ENCODE measurements at regions not wholly inside any gene's neighbourhood (a gene's known extent, or its start where the extent isn't known, plus 50 kb on each side); places are given as distances from the start of the nearest gene placed in this dataset.

DNA sequence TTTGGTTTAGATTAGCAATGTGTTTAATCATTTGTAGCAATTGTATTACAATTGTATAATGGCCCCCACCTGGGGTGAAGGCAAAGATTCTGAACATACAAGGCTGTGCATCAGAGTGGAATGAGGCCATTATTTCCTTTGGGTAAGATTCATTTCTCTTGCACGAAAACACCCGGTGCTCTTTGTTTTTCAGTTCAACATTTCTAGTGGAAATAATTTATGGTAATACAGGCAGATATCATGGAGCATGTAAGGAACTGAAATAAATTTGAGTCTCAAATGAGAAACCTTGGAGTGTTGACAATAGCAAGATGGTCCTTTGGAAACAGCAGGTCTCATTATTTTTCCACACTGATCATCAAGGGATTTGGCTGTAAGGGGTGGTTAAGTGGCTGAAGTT, 475.9 kb downstream of the GABRG2 start:
- no peak overlapping the region for H3K4me3 ChIP-seq
- H3K27me3 ChIP-seq = no peaks in the 10 kb centered on the region
- no peaks in the 10 kb centered on the region for H3K36me3 ChIP-seq
- no peak overlapping the region for H3K27ac ChIP-seq
- DNase-seq = no peak
- no peaks in the 10 kb centered on the region for H3K4me1 ChIP-seq
- H3K9me3 ChIP-seq = no peaks in the 10 kb centered on the region
- TF ChIP-seq, protein P1, sequence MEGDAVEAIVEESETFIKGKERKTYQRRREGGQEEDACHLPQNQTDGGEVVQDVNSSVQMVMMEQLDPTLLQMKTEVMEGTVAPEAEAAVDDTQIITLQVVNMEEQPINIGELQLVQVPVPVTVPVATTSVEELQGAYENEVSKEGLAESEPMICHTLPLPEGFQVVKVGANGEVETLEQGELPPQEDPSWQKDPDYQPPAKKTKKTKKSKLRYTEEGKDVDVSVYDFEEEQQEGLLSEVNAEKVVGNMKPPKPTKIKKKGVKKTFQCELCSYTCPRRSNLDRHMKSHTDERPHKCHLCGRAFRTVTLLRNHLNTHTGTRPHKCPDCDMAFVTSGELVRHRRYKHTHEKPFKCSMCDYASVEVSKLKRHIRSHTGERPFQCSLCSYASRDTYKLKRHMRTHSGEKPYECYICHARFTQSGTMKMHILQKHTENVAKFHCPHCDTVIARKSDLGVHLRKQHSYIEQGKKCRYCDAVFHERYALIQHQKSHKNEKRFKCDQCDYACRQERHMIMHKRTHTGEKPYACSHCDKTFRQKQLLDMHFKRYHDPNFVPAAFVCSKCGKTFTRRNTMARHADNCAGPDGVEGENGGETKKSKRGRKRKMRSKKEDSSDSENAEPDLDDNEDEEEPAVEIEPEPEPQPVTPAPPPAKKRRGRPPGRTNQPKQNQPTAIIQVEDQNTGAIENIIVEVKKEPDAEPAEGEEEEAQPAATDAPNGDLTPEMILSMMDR (IDR thresholded peaks at IDR 0.05) = no peak

- no peak for TF ChIP-seq POLR2A (IDR thresholded peaks at IDR 0.05)
- TF ChIP-seq, protein P1 (IDR thresholded peaks at IDR 0.05) = no peak
- Histone ChIP-seq H3K9me3 (no peaks in the 10 kb centered on the region), H3K4me3 (no peak overlapping the region), H3K4me1 (no peaks in the 10 kb centered on the region), H3K27ac (no peak overlapping the region), H3K36me3 (no peaks in the 10 kb centered on the region), H3K27me3 (no peaks in the 10 kb centered on the region)
- DNase-seq = no peak
Measured at GRCh38 chr5:162544905-162545304, 477.3 kb downstream of the GABRG2 start.

DNA sequence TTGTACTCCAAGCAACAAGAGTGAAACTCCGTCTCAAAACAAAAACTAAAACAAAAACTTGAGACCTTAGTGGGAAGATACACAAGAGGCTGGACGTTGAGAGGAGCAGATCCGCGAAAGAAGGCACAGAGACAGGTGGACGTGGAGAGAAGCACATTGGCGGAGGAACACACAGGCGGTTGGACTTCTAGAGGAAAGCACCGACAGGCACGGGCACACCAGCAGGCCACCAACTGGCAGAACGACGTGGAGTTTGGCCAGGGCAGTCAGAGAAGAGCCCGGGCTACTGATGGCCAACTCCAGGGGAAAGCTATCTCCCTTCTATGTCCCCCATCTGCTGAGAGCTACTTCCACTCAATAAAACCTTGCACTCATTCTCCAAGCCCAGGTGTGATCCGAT, 482.7 kb downstream of the GABRG2 start:
- no peak for TF ChIP-seq POLR2A (IDR thresholded peaks at IDR 0.05)
- TF ChIP-seq, protein P1 (IDR thresholded peaks at IDR 0.05) = no peak
- no peak overlapping the region for H3K4me3 ChIP-seq
- no peaks in the 10 kb centered on the region for H3K4me1 ChIP-seq
- no peaks in the 10 kb centered on the region for H3K9me3 ChIP-seq
- H3K36me3 ChIP-seq = no peaks in the 10 kb centered on the region
- H3K27me3 ChIP-seq = no peaks in the 10 kb centered on the region
- no peak overlapping the region for H3K27ac ChIP-seq
- DNase-seq = no peak

DNA sequence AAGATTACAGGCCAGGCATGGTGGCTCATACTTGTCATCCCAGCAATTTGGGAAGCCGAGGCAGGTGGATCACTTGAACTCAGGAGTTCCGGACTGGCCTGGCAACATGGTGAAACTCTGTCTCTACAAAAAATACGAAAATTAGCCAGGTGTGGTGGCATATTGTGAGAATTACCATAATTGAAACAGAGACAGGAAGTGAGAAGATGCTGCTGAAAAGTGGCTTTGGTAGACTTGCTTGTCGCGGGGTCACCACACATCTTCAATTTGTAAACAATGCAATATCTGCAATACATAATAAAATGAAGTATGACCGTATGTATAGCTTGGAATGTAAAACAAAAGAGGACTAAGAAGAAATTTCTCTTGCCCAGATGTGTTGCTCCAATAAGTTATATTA, 490.5 kb downstream of the GABRG2 start:
- Histone ChIP-seq H3K27ac (no peak overlapping the region), H3K36me3 (no peaks in the 10 kb centered on the region), H3K4me3 (no peak overlapping the region), H3K9me3 (no peaks in the 10 kb centered on the region), H3K4me1 (no peaks in the 10 kb centered on the region), H3K27me3 (no peaks in the 10 kb centered on the region)
- DNase-seq = no peak
- TF ChIP-seq, protein P1 (IDR thresholded peaks at IDR 0.05) = no peak
- TF ChIP-seq POLR2A (IDR thresholded peaks at IDR 0.05) = no peak

DNA sequence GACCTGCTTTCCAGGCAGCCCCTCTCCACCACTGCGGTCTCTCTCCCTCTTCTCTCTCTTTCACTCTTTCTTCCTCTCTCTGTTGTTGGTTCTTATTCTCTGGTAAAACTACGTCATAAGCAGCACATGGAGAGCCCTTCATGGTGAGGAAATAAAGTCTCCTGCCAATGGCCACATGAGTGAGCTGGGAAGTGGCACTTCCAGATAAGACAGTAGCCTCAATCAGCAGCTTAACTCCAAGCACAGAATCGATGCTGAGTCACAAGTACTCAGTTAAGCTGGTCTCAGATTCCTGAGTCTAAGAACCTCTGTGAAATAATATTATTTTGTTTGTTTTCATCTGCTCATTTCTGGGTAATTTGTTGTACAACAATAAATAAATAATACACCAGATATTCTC, 500.1 kb downstream of the GABRG2 start:
- H3K4me1 ChIP-seq = no peaks in the 10 kb centered on the region
- TF ChIP-seq, protein P1 (IDR thresholded peaks at IDR 0.05) = no peak
- no peak for TF ChIP-seq POLR2A (IDR thresholded peaks at IDR 0.05)
- no peak overlapping the region for H3K4me3 ChIP-seq
- no peaks in the 10 kb centered on the region for H3K9me3 ChIP-seq
- no peaks in the 10 kb centered on the region for H3K36me3 ChIP-seq
- no peaks in the 10 kb centered on the region for H3K27me3 ChIP-seq
- no peak overlapping the region for H3K27ac ChIP-seq
- DNase-seq = no peak

DNA sequence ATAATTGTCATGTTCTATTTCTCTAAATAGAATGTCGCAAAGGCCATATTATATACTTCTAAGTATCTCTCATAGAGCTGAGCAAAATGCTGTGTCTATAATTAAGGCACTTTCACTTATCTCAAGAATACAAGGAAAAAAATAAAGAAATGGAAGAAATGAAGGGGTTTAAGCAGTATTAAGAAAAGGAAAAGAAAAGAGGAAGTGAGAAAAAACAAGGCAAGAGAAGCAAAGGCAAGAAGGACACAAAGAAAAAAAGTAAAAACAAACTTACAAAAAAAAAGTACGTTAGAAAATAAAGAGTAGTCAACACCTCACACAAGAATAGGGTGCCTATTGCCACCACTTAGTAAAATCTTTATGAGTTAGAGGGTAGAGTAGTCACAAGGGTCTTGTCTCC, 506.2 kb downstream of the GABRG2 start:
- H3K4me3 ChIP-seq = no peak overlapping the region
- H3K27me3 ChIP-seq = no peaks in the 10 kb centered on the region
- H3K27ac ChIP-seq = no peak overlapping the region
- DNase-seq = no peak
- no peak for TF ChIP-seq POLR2A (IDR thresholded peaks at IDR 0.05)
- TF ChIP-seq, protein P1 (IDR thresholded peaks at IDR 0.05) = no peak
- H3K9me3 ChIP-seq = no peaks in the 10 kb centered on the region
- H3K36me3 ChIP-seq = no peaks in the 10 kb centered on the region
- no peaks in the 10 kb centered on the region for H3K4me1 ChIP-seq
